Neural cell (in vitro differentiated cells): ENCODE measurements at regions not wholly inside any gene's neighbourhood (a gene's known extent, or its start where the extent isn't known, plus 50 kb on each side); places are given as distances from the start of the nearest gene placed in this dataset.

Experiments
- H2AFZ ChIP-seq: fragments of 200-600, 300-800 bp; sonication (generic), shearing (Covaris generic); 2 replicates; pipeline ENCODE4 v1.6.0; 2014; ENCODE audit warnings: low read depth, mild to moderate bottlenecking, antibody characterized with exemption, low read length, moderate library complexity
- H3F3A ChIP-seq: fragments of 200-600 bp; shearing (Covaris generic); 2 replicates; pipeline ENCODE4 v1.6.1; 2016; ENCODE audit warnings: mild to moderate bottlenecking, moderate library complexity, mixed read lengths, antibody characterized with exemption, low read length; ENCODE audit not compliant: insufficient read depth, poor library complexity, severe bottlenecking
- H3K27ac ChIP-seq: fragments of 200-600, 300-800 bp; sonication (generic), shearing (Covaris generic); 2 replicates; pipeline ENCODE4 v1.5.1; 2014; ENCODE audit warnings: mild to moderate bottlenecking, low read length, moderate library complexity
- H3K27me3 ChIP-seq: fragments of 300-800, 200-600 bp; sonication (generic), shearing (Covaris generic); 2 replicates; pipeline ENCODE4 v1.6.0; 2014; ENCODE audit warnings: mild to moderate bottlenecking, low read depth, low read length, moderate library complexity; ENCODE audit not compliant: insufficient read depth
- H3K36me3 ChIP-seq: fragments of 300-800, 200-600 bp; sonication (generic), shearing (Covaris generic); 2 replicates; pipeline ENCODE4 v1.5.1; 2014; ENCODE audit warnings: mild to moderate bottlenecking, antibody characterized with exemption, low read length, moderate library complexity; ENCODE audit not compliant: insufficient read depth
- H3K4me2 ChIP-seq: fragments of 300-800, 200-600 bp; sonication (generic), shearing (Covaris generic); 2 replicates; pipeline ENCODE4 v1.6.0; 2014; ENCODE audit warnings: mild to moderate bottlenecking, low read length
- H3K4me3 ChIP-seq: fragments of 300-800, 200-600 bp; sonication (generic), shearing (Covaris generic); 2 replicates; pipeline ENCODE4 v1.5.1; 2014; ENCODE audit warnings: mild to moderate bottlenecking, low read length, moderate library complexity
- H3K79me2 ChIP-seq: fragments of 200-600 bp; shearing (Covaris generic); replicated peaks from 2 replicates; pipeline ENCODE4 v1.6.0; 2014; ENCODE audit warnings: mild to moderate bottlenecking, low read length, moderate library complexity; ENCODE audit not compliant: insufficient read depth
- H3K9ac ChIP-seq: fragments of 300-800, 200-600 bp; sonication (generic), shearing (Covaris generic); 2 replicates; pipeline ENCODE4 v1.6.1; 2016; ENCODE audit warnings: mild to moderate bottlenecking, low read length, mixed read lengths
- H3K9me2 ChIP-seq: fragments of 200-600 bp; shearing (Covaris generic); 2 replicates; pipeline ENCODE4 v1.6.1; 2016; ENCODE audit warnings: mild to moderate bottlenecking, low read length, mixed read lengths; ENCODE audit not compliant: insufficient read depth
- H3K9me3 ChIP-seq: fragments of 200-600, 300-800 bp; sonication (generic), shearing (Covaris generic); 2 replicates; pipeline ENCODE4 v1.6.1; 2016; ENCODE audit warnings: mild to moderate bottlenecking, mixed run types, low read length, moderate library complexity, mixed read lengths
- H4K20me1 ChIP-seq: fragments of 200-600 bp; shearing (Covaris generic); 2 replicates; pipeline ENCODE4 v1.6.1; 2016; ENCODE audit warnings: mild to moderate bottlenecking, mixed run types; ENCODE audit not compliant: insufficient read depth
- EP300 ChIP-seq: fragments of 450-650 bp; conservative IDR thresholded peaks from 2 replicates; pipeline ENCODE4 v1.6.1; 2014; ENCODE audit warnings: antibody characterized with exemption, mild to moderate bottlenecking, moderate library complexity; ENCODE audit not compliant: poor library complexity, severe bottlenecking
- EZH2 ChIP-seq: fragments of 200-600, 300-800 bp; shearing (Covaris generic), sonication (generic); IDR thresholded peaks from 2 replicates; pipeline ENCODE4 v1.6.1; 2014; ENCODE audit warnings: antibody characterized with exemption, low read length, borderline replicate concordance, mild to moderate bottlenecking; ENCODE audit not compliant: insufficient read depth, poor library complexity, severe bottlenecking
- MXI1 ChIP-seq: fragments of 450-650 bp; conservative IDR thresholded peaks from 2 replicates; pipeline ENCODE4 v1.6.1; 2014; ENCODE audit warnings: antibody characterized with exemption, mild to moderate bottlenecking; ENCODE audit not compliant: poor library complexity, severe bottlenecking
- POLR2AphosphoS5 ChIP-seq: IDR thresholded peaks from 2 replicates; pipeline ENCODE4 v1.6.1; 2012
- RAD21 ChIP-seq: fragments of 450-650 bp; conservative IDR thresholded peaks from 2 replicates; pipeline ENCODE4 v1.6.1; 2014; ENCODE audit warnings: antibody characterized with exemption, mild to moderate bottlenecking, moderate library complexity
- SMC3 ChIP-seq: fragments of 450-650 bp; conservative IDR thresholded peaks from 2 replicates; pipeline ENCODE4 v1.6.1; 2014; ENCODE audit warnings: antibody characterized with exemption, mild to moderate bottlenecking, moderate library complexity; ENCODE audit not compliant: poor library complexity
- TAF1 ChIP-seq: IDR thresholded peaks from 2 replicates; pipeline ENCODE4 v1.6.1; 2012; ENCODE audit warnings: low read depth
- TF ChIP-seq, protein P1 (sequence below): fragments of 450-650 bp; IDR thresholded peaks from 2 replicates; pipeline ENCODE4 v1.5.1; 2014; ENCODE audit warnings: antibody characterized with exemption, mild to moderate bottlenecking, moderate library complexity; ENCODE audit not compliant: poor library complexity, severe bottlenecking
- TF ChIP-seq, protein P2 (sequence below): IDR thresholded peaks from 2 replicates; pipeline ENCODE4 v1.6.1; 2012; ENCODE audit warnings: borderline replicate concordance

DNA sequence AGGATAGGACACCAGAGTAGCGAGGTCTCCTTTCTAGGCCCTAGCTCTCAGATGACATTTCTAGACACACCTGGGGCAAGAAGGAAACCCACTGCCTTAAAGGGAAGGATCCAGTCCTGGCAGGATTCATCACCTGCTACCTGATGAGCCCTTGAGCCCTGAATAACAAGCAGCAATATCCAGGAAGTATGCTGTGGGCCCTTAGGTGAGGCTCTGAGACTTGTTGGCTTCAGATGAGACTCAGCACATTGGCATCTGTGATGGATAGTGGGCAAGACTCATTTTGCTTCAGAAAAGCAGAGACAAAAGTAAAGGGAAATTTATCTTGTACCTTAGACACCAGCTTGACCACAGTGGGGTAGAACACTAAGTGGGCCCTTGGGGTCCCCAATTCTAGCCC lies 238.4 kb upstream of the MEOX2 start:
- TF ChIP-seq EP300 (no peak), MXI1 (no peak), SMC3 (no peak), TAF1 (no peak), POLR2AphosphoS5 (no peak), RAD21 (no peak)
- TF ChIP-seq, protein P1, sequence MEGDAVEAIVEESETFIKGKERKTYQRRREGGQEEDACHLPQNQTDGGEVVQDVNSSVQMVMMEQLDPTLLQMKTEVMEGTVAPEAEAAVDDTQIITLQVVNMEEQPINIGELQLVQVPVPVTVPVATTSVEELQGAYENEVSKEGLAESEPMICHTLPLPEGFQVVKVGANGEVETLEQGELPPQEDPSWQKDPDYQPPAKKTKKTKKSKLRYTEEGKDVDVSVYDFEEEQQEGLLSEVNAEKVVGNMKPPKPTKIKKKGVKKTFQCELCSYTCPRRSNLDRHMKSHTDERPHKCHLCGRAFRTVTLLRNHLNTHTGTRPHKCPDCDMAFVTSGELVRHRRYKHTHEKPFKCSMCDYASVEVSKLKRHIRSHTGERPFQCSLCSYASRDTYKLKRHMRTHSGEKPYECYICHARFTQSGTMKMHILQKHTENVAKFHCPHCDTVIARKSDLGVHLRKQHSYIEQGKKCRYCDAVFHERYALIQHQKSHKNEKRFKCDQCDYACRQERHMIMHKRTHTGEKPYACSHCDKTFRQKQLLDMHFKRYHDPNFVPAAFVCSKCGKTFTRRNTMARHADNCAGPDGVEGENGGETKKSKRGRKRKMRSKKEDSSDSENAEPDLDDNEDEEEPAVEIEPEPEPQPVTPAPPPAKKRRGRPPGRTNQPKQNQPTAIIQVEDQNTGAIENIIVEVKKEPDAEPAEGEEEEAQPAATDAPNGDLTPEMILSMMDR: no peak
- TF ChIP-seq, protein P2, sequence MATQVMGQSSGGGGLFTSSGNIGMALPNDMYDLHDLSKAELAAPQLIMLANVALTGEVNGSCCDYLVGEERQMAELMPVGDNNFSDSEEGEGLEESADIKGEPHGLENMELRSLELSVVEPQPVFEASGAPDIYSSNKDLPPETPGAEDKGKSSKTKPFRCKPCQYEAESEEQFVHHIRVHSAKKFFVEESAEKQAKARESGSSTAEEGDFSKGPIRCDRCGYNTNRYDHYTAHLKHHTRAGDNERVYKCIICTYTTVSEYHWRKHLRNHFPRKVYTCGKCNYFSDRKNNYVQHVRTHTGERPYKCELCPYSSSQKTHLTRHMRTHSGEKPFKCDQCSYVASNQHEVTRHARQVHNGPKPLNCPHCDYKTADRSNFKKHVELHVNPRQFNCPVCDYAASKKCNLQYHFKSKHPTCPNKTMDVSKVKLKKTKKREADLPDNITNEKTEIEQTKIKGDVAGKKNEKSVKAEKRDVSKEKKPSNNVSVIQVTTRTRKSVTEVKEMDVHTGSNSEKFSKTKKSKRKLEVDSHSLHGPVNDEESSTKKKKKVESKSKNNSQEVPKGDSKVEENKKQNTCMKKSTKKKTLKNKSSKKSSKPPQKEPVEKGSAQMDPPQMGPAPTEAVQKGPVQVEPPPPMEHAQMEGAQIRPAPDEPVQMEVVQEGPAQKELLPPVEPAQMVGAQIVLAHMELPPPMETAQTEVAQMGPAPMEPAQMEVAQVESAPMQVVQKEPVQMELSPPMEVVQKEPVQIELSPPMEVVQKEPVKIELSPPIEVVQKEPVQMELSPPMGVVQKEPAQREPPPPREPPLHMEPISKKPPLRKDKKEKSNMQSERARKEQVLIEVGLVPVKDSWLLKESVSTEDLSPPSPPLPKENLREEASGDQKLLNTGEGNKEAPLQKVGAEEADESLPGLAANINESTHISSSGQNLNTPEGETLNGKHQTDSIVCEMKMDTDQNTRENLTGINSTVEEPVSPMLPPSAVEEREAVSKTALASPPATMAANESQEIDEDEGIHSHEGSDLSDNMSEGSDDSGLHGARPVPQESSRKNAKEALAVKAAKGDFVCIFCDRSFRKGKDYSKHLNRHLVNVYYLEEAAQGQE: no peak
- no peaks in the 10 kb centered on the region for H3K36me3 ChIP-seq
- no peak overlapping the region for H3K4me3 ChIP-seq
- H3K79me2 ChIP-seq: no peaks in the 10 kb centered on the region
- no peaks in the 10 kb centered on the region for H3K9me3 ChIP-seq
- H3K27ac ChIP-seq: no peak overlapping the region
- H3K9ac ChIP-seq: no peak overlapping the region
- no peaks in the 10 kb centered on the region for H3K27me3 ChIP-seq
- H2AFZ ChIP-seq: no peak overlapping the region
- H4K20me1 ChIP-seq: no peaks in the 10 kb centered on the region
- H3K9me2 ChIP-seq: no peaks in the 10 kb centered on the region
- H3F3A ChIP-seq: no peaks in the 10 kb centered on the region
- no peak overlapping the region for H3K4me2 ChIP-seq

- H2AFZ ChIP-seq: no peak overlapping the region
- H3K9me2 ChIP-seq: no peaks in the 10 kb centered on the region
- H3K9ac ChIP-seq: no peak overlapping the region
- no peak overlapping the region for H3K4me2 ChIP-seq
- no peak overlapping the region for H3K27ac ChIP-seq
- H3F3A ChIP-seq: no peaks in the 10 kb centered on the region
- TF ChIP-seq, protein P1: no peak
- no peak for TF ChIP-seq TAF1
- TF ChIP-seq SMC3: no peak
- no peak for TF ChIP-seq RAD21
- no peak for TF ChIP-seq MXI1
- TF ChIP-seq EP300: no peak
- TF ChIP-seq POLR2AphosphoS5: no peak
- TF ChIP-seq, protein P2: no peak
- no peak for TF ChIP-seq EZH2
- no peaks in the 10 kb centered on the region for H3K9me3 ChIP-seq
- no peaks in the 10 kb centered on the region for H3K27me3 ChIP-seq
- no peaks in the 10 kb centered on the region for H3K79me2 ChIP-seq
- H4K20me1 ChIP-seq: no peaks in the 10 kb centered on the region
- H3K4me3 ChIP-seq: no peak overlapping the region
- no peaks in the 10 kb centered on the region for H3K36me3 ChIP-seq
These were observed 235.5 kb upstream of the MEOX2 start for GRCh38 chr7:15922002-15922401.
